ENCODE measurements at regions not wholly inside any gene's neighbourhood (a gene's known extent, or its start where the extent isn't known, plus 50 kb on each side); places are given as distances from the start of the nearest gene placed in this dataset.

- Mint-ChIP-seq H3K4me1 (no peaks in the 10 kb centered on the region), H3K9me3 (peaks cover 4% of the 10 kb centered on the region; the same call in 1 of the 3 replicates), H3K27ac (no peak overlapping the region), H3K27me3 (ENCODE audit: insufficient read depth, low read depth, poor library complexity) (peaks cover 3% of the 10 kb centered on the region), H3K4me3 (no peak overlapping the region), H3K36me3 (ENCODE audit: low read depth) (peaks cover 4% of the 10 kb centered on the region; the same call in 1 of the 3 replicates)
- H3K79me2 ChIP-seq (replicated peaks; ENCODE audit: insufficient read depth), result no peaks in the 10 kb centered on the region
- TF ChIP-seq EZH2 (IDR thresholded peaks at IDR 0.05; ENCODE audit: low read depth, unreplicated experiment), result no peak
- H3K36me3 ChIP-seq (ENCODE audit: insufficient read depth), result no peaks in the 10 kb centered on the region
- no peaks in the 10 kb centered on the region for H4K20me1 ChIP-seq (replicated peaks; ENCODE audit: insufficient read depth)
- no peak overlapping the region for H3K27ac ChIP-seq (ENCODE audit: low read depth)
- H3K27me3 ChIP-seq (ENCODE audit: insufficient read depth), result no peaks in the 10 kb centered on the region
- H2AFZ ChIP-seq, result no peak overlapping the region
- no peaks in the 10 kb centered on the region for H3K4me1 ChIP-seq (ENCODE audit: insufficient read depth)
- no peak overlapping the region for H3K4me2 ChIP-seq
- H3F3A ChIP-seq (replicated peaks; ENCODE audit: low read depth), result no peaks in the 10 kb centered on the region
- no peak overlapping the region for H3K4me3 ChIP-seq
- ATAC-seq, result no peak
- H3K9me2 ChIP-seq (ENCODE audit: insufficient read depth), result no peaks in the 10 kb centered on the region; the same call in none of the 2 replicates
- DNase-seq (ENCODE audit: low spot score), result no peak
Observed at GRCh38 chr13:83377491-83377890, 504.8 kb downstream of the SLITRK1 start.

GRCh38 chr13:83372786-83373185 is 509.5 kb downstream of the SLITRK1 start:
- H3K4me1 ChIP-seq (ENCODE audit: insufficient read depth), result no peaks in the 10 kb centered on the region
- Mint-ChIP-seq H3K9me3 (peaks cover 10% of the 10 kb centered on the region; the same call in 1 of the 3 replicates), H3K27ac (no peak overlapping the region), H3K36me3 (ENCODE audit: low read depth) (peaks cover 4% of the 10 kb centered on the region; the same call in 2 of the 3 replicates), H3K27me3 (ENCODE audit: insufficient read depth, low read depth, poor library complexity) (peaks cover 3% of the 10 kb centered on the region), H3K4me3 (no peak overlapping the region), H3K4me1 (no peaks in the 10 kb centered on the region)
- DNase-seq (ENCODE audit: low spot score), result no peak
- H3F3A ChIP-seq (replicated peaks; ENCODE audit: low read depth), result no peaks in the 10 kb centered on the region
- no peak for ATAC-seq
- no peak overlapping the region for H3K27ac ChIP-seq (ENCODE audit: low read depth)
- no peak overlapping the region for H2AFZ ChIP-seq
- H3K27me3 ChIP-seq (ENCODE audit: insufficient read depth), result no peaks in the 10 kb centered on the region
- H3K4me3 ChIP-seq, result no peak overlapping the region
- no peaks in the 10 kb centered on the region for H3K36me3 ChIP-seq (ENCODE audit: insufficient read depth)
- H4K20me1 ChIP-seq (replicated peaks; ENCODE audit: insufficient read depth), result no peaks in the 10 kb centered on the region
- H3K79me2 ChIP-seq (replicated peaks; ENCODE audit: insufficient read depth), result no peaks in the 10 kb centered on the region
- H3K9me2 ChIP-seq (ENCODE audit: insufficient read depth), result peaks cover 5% of the 10 kb centered on the region
- H3K4me2 ChIP-seq, result no peak overlapping the region
- TF ChIP-seq ZNF462 (CRISPR knock-in tag; IDR thresholded peaks at IDR 0.05) (no peak), EZH2 (IDR thresholded peaks at IDR 0.05; ENCODE audit: low read depth, unreplicated experiment) (no peak), ZNF114 (CRISPR knock-in tag; IDR thresholded peaks at IDR 0.05) (no peak), ETS1 (IDR thresholded peaks at IDR 0.05) (no peak), POLR2AphosphoS5 (IDR thresholded peaks at IDR 0.05; ENCODE audit: low read depth) (no peak), JUNB (IDR thresholded peaks at IDR 0.05; ENCODE audit: unreplicated experiment) (no peak), REST (IDR thresholded peaks at IDR 0.05; ENCODE audit: unreplicated experiment) (no peak), CTCF (conservative IDR thresholded peaks at IDR 0.05; ENCODE audit: low read depth in 2 of 2) (no peak), NANOG (IDR thresholded peaks at IDR 0.05; ENCODE audit: borderline replicate concordance) (no peak), EZH2phosphoT487 (IDR thresholded peaks at IDR 0.05; ENCODE audit: unreplicated experiment) (no peak)
